GM19043 (cell line): ENCODE measurements at regions not wholly inside any gene's neighbourhood (a gene's known extent, or its start where the extent isn't known, plus 50 kb on each side); places are given as distances from the start of the nearest gene placed in this dataset.

Source experiments
- ATAC-seq: cut with Tn5 transposase; IDR thresholded peaks from one replicate; pipeline ENCODE4 v1.9.1; 2021; ENCODE audit warnings: low read depth; ENCODE audit not compliant: unreplicated experiment

DNA sequence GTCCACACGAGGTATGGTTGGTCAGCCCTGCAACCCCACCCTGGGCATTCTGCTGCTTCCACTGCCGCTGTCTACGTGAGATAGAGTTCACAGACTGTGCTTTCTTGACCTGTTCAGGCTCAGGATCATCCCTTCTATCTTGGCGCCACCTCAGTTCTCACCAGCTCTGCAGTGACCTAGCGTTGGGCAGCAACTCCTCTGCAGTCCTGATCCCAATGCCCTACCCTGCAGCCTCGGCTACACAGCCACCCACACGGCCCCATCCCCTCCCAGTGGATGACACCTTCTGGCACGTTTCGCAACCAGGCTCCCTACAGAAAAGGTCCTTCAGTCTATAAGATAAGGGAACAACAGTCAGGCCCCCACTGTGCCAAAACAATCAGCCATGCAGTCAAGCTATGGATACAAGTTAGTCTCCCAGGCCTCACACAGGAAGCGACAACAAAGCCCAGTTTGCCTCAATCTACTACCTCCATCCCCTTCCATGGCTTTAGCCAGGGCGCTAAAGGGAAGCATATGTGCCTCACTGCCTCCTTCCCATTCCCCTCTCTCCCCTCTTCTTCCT, 317.9 kb upstream of the PKDCC start:
- no peak for ATAC-seq

DNA sequence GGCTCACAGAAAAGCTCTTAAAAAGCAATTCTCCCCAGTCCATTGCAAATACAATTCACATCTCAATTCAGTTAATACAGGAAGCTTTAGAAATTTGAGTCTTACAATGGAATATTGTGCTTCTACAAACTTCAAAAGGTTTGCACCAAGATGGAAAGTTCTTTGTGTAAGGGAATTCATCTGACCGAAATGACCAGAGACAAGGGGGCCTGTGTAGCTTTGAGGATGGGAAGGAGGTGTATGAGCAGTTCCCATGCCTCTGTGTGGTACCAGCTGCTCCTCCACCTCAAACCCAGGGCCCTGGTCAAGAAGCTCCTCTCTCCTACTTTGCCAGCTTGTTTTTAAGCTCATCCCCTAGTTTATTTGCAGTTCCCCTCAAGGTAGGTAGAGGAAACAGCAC, 312.8 kb upstream of the PKDCC start:
- no peak for ATAC-seq

GRCh38 chr2:41735476-41735875, 312.3 kb upstream of the PKDCC start:
- ATAC-seq: no peak

GRCh38 chr2:41736105-41736567, 311.7 kb upstream of the PKDCC start:
- peak; percentile 90 for ATAC-seq

DNA sequence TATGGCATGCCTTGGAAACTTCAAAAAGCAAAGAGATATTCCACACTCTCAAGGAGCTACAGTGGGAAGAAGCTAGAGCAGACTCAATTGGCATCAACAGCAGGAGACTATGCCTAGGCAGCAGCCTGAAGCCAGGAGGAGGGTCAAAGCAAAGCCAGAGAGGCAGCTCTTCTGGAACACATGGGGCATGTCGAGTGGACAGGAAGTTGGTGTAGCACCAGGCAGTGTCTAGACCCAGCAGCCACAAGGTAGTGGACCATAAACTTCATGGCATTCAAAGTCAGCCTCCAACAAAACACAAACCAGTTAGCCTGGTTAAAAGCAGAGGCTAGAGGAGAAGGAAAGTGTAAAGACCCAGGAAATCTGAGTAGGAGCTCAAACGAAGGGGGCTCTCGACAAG, 311.2 kb upstream of the PKDCC start:
- ATAC-seq: peak; percentile 38

DNA sequence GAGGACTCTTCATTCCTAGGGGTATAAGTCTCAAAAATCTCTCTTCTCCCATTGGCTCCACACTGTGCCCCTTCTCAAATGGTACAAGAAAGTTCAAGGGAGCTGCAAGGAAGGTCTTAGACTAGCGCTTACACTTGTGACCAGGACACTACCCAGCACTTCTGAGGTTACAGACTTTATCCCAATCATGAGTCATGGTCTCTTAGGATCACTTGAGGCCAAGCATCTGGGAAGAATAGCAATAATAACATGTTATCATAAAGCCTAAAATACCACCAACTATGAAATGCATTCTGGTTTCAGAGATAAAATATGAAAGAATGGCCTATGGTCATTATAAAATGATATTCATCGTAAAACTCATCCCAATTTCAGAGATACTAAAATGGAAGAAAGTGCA, 309.9 kb upstream of the PKDCC start:
- ATAC-seq: no peak

DNA sequence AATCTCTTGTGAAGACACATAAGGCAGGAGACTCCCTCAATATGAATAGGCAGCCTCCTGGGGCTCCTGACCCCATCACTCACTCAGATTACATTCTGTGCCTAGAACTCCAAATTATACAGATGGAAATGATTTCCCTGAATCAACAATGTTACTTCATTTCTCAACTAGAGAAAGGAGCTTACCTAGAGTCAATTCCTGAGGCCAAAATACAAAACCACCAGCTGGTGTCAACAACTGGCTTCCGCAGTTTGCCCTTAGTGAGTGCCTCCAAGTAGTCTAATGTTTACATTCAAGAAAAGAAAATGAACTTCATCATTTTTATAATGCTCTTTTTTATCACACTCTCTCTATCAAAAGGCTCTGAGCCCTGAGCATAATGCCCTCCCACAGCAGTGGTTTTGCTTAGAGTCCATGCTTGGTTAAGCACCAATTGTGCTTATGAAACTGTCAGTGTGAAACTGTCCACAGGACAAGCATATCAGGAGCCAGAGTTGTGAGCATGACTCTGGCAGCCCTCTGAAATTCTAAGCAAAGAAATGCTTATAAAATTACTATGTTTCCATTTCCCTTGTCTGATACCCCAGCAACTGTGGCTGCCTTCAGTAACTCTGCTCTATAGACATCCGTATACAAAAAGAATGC, 305.7 kb upstream of the PKDCC start:
- ATAC-seq: peak; percentile 100

- no peak for ATAC-seq
Observed at GRCh38 chr2:41743324-41743723, 304.5 kb upstream of the PKDCC start.

DNA sequence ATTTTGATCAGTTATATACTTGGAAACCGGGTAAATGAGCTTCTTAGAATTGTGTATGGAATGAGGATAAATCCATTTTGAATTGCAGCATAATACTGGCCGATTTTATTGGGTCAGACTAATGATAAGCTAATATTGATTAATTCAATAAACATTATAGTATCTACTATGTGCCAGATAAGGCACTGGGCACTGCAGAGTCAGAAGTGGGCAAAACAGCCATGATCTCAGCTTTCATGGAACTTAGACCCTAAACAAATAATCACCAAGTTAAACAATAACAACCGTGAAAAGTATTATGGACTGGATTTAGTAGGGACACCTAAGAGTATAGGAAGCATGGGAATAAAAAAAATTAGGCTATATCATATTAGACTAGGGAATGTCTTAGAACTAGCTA, 297.0 kb upstream of the PKDCC start:
- ATAC-seq: no peak

GRCh38 chr2:41759880-41760279, 287.9 kb upstream of the PKDCC start:
- no peak for ATAC-seq

- no peak for ATAC-seq
Observed at GRCh38 chr2:41763141-41763540, 284.7 kb upstream of the PKDCC start.

GRCh38 chr2:41764131-41764530, 283.7 kb upstream of the PKDCC start:
- ATAC-seq: no peak

- ATAC-seq: no peak
Observed at GRCh38 chr2:41764919-41765318, 282.9 kb upstream of the PKDCC start.

GRCh38 chr2:41768310-41768709, 279.5 kb upstream of the PKDCC start:
- ATAC-seq: no peak

DNA sequence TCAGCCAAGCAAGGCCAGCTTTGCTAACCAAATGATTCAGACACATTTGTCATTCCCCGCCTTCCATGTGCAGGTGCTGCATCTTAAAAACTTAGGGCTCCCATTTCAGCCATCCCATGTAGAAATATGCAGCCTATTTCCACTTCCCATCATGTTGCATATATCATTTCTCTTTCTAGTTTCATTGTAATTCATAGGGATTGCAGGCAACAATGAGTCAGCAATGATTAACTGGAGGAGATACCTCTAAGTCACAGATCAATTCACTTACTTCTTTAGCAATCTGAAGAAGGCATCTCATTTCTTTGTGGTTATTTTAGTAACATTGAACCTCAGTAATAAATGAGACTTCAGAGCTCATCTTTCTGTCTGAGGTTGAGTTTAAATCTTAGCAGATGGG, 276.1 kb upstream of the PKDCC start:
- no peak for ATAC-seq

- ATAC-seq: no peak
Observed at GRCh38 chr2:41772697-41773096, 275.1 kb upstream of the PKDCC start.

DNA sequence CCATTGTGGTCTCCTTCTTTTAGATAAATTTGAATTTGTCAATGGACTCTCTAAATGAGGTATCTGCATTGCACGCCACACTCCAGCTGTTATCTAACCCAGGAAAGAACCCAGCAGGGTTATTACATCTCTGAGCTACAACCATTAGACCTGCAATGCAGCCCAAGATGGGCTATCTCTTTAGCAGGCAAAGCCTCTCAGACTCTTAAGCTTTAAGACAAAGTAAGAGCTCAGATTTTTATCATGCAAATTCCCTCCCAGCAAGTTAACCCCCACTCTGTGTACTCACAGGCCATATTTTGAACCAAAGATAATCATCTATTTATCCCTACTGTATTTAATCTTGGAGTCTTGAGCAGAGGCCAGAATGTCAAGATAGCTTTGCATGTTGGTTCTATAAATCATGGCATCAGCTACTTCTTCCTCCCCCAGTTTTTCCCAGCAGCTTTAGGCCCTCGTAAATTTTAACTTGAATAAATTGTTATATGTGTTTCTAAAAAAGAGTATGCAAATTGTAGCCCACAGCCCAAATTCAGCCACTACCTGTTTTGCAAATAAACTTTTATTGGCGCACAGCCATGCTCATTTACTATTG, 273.7 kb upstream of the PKDCC start:
- ATAC-seq: no peak

DNA sequence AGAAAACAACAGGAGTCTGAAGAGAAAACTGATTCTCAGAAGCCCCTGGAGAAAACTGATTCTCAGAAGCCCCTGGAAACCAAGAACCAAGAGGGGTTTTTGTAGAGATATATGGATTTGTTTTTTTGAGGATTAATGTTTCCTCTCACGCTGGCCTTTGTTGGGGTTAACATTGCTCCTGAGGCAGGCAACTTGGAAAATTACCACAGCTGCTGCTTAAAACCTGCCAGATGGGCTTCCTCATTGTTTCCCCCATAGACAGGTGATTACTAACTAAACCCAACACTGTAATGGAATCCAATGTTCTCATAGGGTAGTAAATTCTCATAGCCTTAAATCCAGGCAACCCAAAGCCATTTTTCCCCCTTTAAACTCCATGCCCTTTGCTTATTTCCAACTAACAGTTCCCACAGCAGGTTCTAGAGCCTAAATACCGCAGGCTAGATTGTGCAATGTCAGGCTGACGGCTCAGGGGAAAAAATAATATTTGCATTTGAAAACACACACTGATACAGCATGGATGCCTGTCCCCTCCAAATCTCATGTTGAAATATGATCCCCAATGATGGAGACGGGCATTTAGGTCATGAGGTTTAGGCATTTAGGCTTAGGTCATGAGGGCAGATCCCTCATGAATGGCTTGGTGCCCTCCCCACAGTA, 272.3 kb upstream of the PKDCC start:
- no peak for ATAC-seq

- ATAC-seq: no peak
Observed at GRCh38 chr2:41779888-41780287, 267.9 kb upstream of the PKDCC start.

DNA sequence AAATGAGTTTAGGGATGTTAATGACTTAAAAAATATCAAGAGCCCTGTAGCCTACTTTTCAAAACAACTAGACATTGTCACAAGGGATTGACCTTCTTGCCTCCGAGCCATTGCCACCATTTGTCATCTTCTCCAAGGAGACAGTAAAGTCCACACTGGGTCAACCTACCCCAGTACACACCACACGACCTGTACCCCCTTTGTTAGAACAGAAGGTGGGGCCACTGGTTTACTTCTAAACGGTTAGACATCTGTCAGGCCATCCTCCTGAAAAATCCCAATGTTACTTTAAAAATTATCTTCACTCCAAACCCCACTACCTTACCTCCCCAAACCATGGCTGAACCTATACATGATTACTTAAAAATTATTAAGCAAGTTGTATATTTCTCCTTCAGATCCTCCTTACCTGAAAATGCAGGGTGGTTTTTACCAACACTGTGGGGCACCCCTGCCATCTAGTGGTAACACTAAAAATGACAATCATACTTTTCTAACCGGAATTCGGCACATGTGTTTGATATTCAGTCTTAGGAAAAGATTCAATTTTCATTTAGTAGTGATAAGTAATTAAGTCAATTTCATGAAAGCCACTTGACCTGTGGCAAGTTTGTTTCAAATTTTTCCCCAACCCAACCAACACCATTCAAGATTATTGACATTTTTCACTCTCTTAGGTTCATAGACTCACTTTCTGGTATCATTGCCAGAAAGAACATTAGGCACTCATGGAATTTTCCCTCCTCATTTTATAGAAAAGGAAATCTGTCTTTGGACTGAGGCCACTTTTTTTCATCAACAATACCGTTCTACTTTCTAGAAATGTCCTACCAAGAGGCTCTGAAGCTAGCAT, 265.3 kb upstream of the PKDCC start:
- ATAC-seq: peak; percentile 57

GRCh38 chr2:41784496-41784895, 263.3 kb upstream of the PKDCC start:
- ATAC-seq: no peak
